Hindlimb muscle (tissue), 1 donor: ENCODE measurements at regions not wholly inside any gene's neighbourhood (a gene's known extent, or its start where the extent isn't known, plus 50 kb on each side); places are given as distances from the start of the nearest gene placed in this dataset.

Experiments used
- DNase-seq: peaks from one replicate; pipeline ENCODE4 v3.0.0-alpha.2; 2013

DNA sequence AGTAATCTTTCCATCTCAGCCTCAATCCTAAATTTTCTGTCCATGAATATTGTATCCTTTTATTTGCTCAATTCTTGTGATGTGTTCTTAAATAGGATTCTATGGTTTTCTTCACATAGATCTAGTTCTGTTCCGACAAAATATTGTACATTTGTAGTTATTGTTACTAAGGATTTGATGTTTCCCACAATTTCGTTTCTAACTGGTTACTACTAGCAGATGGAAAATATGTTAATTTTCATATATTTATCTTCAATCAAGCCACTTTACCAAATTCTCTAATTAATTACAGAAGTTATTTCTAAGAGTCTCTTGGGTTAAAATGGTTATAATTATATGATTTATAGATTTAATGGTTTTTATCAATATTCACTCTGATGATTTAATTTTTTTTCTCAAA is 60.3 kb downstream of the SEC61B start:
- DNase-seq: no peak

DNA sequence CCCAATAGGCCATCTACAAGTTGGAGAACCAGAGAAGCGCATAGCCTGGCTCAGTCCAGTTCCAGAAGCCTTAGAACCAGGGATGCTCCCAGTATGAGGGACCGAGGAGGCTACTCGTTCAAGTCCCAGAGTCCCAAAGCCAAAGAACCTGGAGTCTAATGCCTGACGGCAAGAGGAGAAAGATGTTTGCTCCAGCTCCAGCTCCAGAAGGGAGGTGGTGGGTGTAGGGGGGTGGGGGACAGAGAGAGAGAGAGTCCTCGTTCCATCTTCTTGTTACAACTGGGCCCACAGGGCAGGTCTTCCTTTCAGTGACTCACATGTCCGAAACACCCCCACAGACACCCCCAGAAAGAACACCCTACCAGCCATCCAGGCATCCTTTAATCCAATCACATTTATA is 63.9 kb downstream of the SEC61B start:
- no peak for DNase-seq

- no peak for DNase-seq
These were observed 64.5 kb downstream of the SEC61B start for GRCh38 chr9:99286536-99286935.

DNA sequence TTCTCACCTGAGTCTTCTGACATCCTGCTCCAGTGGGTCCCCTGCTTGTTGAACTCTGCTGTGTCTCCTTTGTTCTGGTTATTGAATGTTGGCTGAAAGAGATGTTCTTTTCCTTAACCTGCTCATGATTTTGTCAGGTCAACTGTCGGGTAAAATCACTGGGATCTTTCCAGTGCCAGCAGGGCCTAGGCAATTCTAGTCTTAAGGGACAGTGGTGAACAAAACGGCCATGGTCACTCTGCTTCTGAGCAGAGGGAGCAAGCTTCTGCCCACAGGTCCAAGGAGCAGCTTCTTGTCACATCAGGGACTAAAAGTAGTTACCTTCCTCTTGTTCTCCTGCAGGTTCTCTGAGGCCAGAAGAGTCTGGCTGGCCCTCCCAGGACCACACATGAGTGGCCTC is 65.6 kb downstream of the SEC61B start:
- DNase-seq: no peak

- DNase-seq: no peak
These were observed 66.7 kb downstream of the SEC61B start for GRCh38 chr9:99288830-99289229.

GRCh38 chr9:99294850-99295461 is 72.9 kb downstream of the SEC61B start:
- no peak for DNase-seq

DNA sequence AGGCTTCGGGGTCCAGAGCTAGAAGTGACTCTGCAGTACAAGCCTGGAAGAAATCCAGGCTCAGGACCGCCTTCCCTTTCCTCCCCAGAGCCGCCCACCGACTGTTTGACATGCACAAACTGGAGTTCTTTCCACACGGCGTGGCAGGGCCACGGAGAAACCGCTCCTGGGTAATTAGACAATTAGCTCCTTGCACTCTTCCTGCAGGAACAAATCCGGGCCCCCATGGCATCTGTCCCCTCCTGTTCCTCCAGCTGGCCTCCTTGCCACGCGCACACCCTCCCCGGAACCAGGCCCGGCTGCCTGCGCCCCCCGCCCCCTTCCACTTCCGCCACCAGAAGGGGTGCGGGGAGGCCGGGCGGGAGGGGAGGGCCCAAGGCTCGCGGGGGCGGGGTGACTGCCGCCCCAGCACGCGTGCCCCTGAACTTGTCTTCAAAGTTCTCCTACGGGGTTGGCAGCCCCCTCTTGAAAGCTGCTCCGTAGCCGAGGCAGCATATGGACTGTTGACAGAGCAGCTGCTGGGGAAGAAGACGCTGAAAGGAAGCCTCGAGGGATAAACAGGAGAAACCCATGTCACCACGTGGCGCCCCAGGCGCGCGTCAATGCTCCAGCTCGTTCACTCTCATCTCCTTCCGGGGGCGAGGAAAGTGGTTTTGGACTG is 74.3 kb downstream of the SEC61B start:
- DNase-seq: peak; percentile 63

GRCh38 chr9:99298614-99299013 is 76.5 kb downstream of the SEC61B start:
- no peak for DNase-seq

DNA sequence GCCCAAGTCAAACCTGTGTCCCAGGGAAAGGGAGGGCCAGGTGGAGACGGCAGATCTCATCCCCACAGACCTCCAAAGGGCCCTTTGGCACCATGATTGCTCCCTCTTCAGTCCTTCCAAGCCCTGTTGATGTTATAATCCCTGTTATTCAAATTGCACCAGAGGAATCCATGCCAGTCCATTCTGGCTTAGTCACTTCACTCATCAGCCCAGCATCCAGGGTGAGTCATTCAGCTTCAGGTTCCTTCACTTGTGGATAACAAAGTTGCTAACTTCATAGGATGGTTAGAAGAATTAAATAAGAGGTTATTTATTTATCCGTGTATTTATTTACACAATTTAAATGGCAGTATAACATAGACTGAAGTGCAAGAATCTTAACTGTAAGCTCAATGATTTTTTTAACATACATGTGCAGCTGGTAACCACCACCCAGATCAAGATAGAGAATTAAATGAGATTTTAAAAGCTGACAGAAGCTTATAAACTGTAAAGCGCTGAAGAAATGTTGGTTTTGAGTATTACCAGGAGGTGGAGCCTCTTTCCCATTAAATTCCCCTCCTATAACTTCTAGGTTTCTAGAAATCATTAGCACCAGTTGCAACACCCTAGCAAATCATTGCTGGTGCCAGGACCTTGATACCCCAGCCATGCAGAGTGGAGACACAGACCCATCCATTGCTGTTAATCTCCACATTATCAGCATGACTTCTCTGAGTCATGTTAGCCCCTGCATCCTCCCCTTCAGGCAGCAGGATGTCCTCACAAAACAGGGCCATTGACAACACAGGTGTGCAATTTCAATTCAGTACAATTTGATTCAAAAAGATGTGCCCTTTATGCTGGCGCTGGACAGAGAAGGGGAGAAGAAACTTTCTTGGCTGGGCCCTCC is 77.4 kb downstream of the SEC61B start:
- no peak for DNase-seq

GRCh38 chr9:99300103-99300439 is 78.0 kb downstream of the SEC61B start:
- DNase-seq: no peak

- no peak for DNase-seq
These were observed 78.5 kb downstream of the SEC61B start for GRCh38 chr9:99300603-99301002.

GRCh38 chr9:99303177-99303576 is 81.1 kb downstream of the SEC61B start:
- DNase-seq: no peak

DNA sequence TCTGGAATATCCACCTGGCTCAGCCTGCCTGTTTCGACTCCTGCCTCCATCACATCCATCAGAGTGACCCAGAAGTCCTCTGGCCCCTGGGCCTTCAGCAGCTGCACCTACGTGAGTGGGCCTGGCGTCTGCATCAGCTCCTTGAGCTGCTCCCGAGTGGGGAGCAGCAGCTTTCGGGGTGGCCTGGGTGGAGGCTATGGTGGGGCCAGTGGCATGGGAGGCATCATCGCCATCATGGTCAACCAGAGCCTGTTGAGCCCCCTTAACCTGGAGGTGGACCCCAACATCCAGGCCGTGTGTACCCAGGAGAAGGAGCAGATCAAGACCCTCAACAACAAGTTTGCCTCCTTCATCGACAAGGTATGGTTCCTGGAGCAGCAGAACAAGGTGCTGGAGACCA is 83.0 kb downstream of the SEC61B start:
- no peak for DNase-seq

- no peak for DNase-seq
These were observed 84.0 kb downstream of the SEC61B start for GRCh38 chr9:99305820-99306811.

- no peak for DNase-seq
These were observed 85.8 kb downstream of the SEC61B start for GRCh38 chr9:99307851-99308250.

- DNase-seq: no peak
These were observed 87.3 kb downstream of the SEC61B start for GRCh38 chr9:99309141-99309939.

DNA sequence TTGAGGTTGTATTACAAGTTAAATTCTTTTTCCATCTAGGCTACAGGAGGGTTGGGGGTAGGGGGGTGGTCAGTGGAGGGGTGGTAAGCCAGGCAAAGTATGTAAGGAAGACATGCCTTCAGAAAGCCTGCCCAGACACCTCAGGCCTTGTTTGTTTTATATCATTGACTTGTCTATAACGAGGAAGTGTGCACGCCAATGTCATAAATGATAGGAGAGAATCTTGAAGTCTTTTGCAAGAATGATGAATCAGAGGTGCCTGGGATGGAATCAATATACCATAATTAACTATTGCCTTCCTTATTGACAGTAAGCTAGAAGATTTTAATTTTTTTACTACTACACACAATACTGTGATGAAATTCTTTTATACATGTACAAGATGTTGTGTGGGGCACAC is 90.7 kb downstream of the SEC61B start:
- no peak for DNase-seq

DNA sequence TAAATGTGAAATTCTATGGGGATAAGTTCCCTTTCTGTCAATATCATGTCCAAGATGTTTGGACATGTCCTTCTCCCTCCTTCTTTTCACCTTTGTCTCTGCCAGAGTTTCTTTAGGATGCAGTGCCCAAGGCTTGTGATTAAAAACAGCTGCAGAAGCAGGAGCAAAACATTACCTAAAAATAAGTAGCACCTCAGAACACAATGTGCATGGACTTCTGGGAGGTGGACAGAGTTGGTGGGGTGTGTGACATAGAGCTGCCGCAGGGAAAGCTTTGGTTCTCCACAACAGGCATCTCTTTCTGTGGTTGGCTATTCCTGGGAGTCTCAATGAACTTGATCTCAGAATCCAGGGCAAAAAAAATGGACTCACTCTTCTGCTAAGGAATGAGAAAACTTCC is 97.0 kb downstream of the SEC61B start:
- no peak for DNase-seq

DNA sequence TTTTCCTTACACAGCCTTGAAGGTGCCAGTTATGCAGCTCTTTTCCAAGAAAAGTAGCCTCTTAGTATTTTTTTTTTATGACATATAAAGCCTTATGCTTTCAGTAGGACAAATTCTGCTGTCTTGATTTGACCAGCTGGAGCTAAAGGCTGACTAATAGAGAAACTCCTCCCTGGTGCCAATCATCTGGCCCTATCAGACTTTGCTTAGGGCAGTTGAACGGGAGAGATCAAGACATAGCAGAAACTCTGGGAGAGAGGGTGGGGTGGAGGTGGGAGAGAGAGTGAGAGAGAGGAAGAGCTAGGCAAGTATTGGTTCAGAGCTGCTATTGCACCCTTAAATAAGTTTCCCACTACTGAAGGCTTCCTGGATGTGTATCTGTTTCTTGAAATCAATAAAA is 100.2 kb downstream of the SEC61B start:
- no peak for DNase-seq

DNA sequence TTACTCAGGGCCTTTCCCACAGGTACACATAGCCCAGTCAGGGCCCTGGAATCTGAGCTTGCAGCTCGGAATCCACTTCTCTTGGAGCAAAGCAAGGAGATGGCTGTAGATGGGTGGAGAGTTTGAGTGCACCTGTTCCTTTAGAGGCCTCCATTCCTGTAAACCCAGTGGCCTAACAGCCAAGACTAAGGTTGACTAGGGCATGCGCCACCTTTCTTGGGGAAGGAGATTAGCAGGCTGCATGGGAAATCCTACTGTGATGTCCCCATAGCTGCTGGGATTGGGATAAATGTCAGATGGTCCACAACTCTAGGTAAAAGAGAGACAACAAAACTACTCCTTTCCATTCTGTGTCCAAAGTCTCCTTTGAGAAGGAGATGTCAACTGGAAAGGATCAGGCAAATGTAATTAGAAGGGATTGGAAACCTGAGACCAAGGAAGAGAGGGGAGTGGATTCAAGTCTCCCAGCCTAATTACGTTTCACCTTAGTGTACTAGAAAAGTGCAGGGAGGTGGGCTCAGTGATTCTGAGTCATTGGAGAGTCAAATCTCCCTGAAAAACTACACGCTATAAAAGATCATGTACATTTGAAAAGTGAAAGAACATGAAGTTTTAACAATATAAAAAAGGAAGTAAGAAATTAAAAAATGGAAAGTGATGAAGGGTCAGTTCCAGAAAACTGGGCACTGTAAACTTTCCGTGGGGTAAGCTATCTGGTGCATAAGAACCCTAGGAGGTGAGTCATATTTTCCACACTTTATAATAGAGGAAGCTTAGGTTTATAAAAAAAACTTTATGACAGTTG is 104.2 kb downstream of the SEC61B start:
- no peak for DNase-seq

- no peak for DNase-seq
These were observed 104.8 kb downstream of the SEC61B start for GRCh38 chr9:99326917-99327189.
